GM12878 (cell line): ENCODE measurements at regions not wholly inside any gene's neighbourhood (a gene's known extent, or its start where the extent isn't known, plus 50 kb on each side); places are given as distances from the start of the nearest gene placed in this dataset.

Source experiments
- ATAC-seq: fragments of 200-7000 bp; cut with Tn5 transposase; 3 replicates; pipeline ENCODE4 v1.9.1; 2020; ENCODE audit warnings: mild to moderate bottlenecking, moderate library complexity
- BruUV-seq: library from RNA; stranded (reverse); fragments of 400-500 nt; replicated peaks from 2 replicates; lab custom pipeline; 2021; lab: Mats Ljungman, UMichigan
- CTCF ChIA-PET: fragments of 300-600 bp; sonication (Branson Sonifier 250); formaldehyde crosslinking; extraction: SDS; loops from one replicate; lab custom pipeline; 2021; ENCODE audit warnings: inconsistent platforms; lab: Yijun Ruan, JAX
- POLR2A ChIA-PET: fragments of 350-600 bp; formaldehyde crosslinking; extraction: SDS; loops from one replicate; lab custom pipeline; 2021; ENCODE audit warnings: inconsistent platforms; lab: Charles Lee
- RAD21 ChIA-PET: fragments of 300-600 bp; sonication (Branson Sonifier 250); formaldehyde crosslinking; loops from one replicate; lab custom pipeline; 2023; ENCODE audit warnings: antibody characterized with exemption; ENCODE audit not compliant: unreplicated experiment; lab: Charles Lee
- SMC1A ChIA-PET: fragments of 300-600 bp; sonication (Branson Sonifier 250); formaldehyde crosslinking; loops from one replicate; lab custom pipeline; 2023; ENCODE audit not compliant: unreplicated experiment, uncharacterized antibody; lab: Charles Lee
- DNase-seq: peaks from one replicate; pipeline ENCODE4 v3.0.0-alpha.2; 2011; ENCODE audit warnings: low read depth, low spot score
- FAIRE-seq: peaks from 3 replicates; lab custom pipeline; 2011; peaks lifted over from hg19 to GRCh38; lab: Jason Lieb, UNC
- H2AFZ ChIP-seq: 2 replicates; pipeline ENCODE4 v1.6.0; 2011; ENCODE audit warnings: low read depth, low read length, control low read depth; ENCODE audit not compliant: control insufficient read depth
- H3K27ac ChIP-seq: 2 replicates; pipeline ENCODE4 v1.5.1; 2011; ENCODE audit warnings: control low read depth; ENCODE audit not compliant: control insufficient read depth, insufficient read depth
- H3K27me3 ChIP-seq, 2 experiments: replicated peaks in 1 of 2; 2 replicates each; pipeline versions ENCODE4 v1.6.0 to v1.6.1; 2011; ENCODE audit warnings: low read length in 1 of 2; ENCODE audit not compliant: control insufficient read depth in 2 of 2, insufficient read depth in 2 of 2
- H3K36me3 ChIP-seq, 2 experiments: 2 replicates each; pipeline ENCODE4 v1.5.1; 2011; ENCODE audit warnings: low read length in 1 of 2; ENCODE audit not compliant: control insufficient read depth in 2 of 2, insufficient read depth in 2 of 2
- H3K4me1 ChIP-seq: 2 replicates; pipeline ENCODE4 v1.6.1; 2011; ENCODE audit warnings: mild to moderate bottlenecking, low read length, moderate library complexity, mixed read lengths; ENCODE audit not compliant: control insufficient read depth, insufficient read depth
- H3K4me2 ChIP-seq: 2 replicates; pipeline ENCODE4 v1.6.0; 2011; ENCODE audit warnings: control low read depth; ENCODE audit not compliant: control insufficient read depth, insufficient read depth
- H3K4me3 ChIP-seq: fragments of 200-600 bp; sonication (generic); 2 replicates; pipeline ENCODE4 v1.5.1; 2016
- H3K79me2 ChIP-seq: 2 replicates; pipeline ENCODE4 v1.6.0; 2011; ENCODE audit warnings: low read length; ENCODE audit not compliant: control insufficient read depth, insufficient read depth
- H3K9ac ChIP-seq: 2 replicates; pipeline ENCODE4 v1.8.0; 2011; ENCODE audit warnings: low read length, control low read depth, mixed read lengths; ENCODE audit not compliant: control insufficient read depth, insufficient read depth
- H3K9me3 ChIP-seq: replicated peaks from 3 replicates; pipeline ENCODE4 v1.5.1; 2011; ENCODE audit warnings: mild to moderate bottlenecking, low read length; ENCODE audit not compliant: control insufficient read depth, insufficient read depth
- H4K20me1 ChIP-seq: 2 replicates; pipeline ENCODE4 v1.6.0; 2011; ENCODE audit not compliant: control insufficient read depth, insufficient read depth
- BRCA1 ChIP-seq: IDR thresholded peaks from 2 replicates; pipeline ENCODE4 v1.6.1; 2011; ENCODE audit warnings: low read depth, low read length, improper control_type of control experiment
- CTCF ChIP-seq, 3 experiments: IDR thresholded peaks in 2 of 3; conservative IDR thresholded peaks in 1 of 3; 2 replicates each; pipeline ENCODE4 v1.5.1; 2011; ENCODE audit warnings: low read depth in 3 of 3, low read length in 3 of 3, mild to moderate bottlenecking in 3 of 3, control low read depth in 2 of 3, moderate library complexity in 2 of 3, inconsistent platforms in 1 of 3, mixed read lengths in 1 of 3; ENCODE audit not compliant: control insufficient read depth in 2 of 3, insufficient read depth in 1 of 3; ENCODE audit errors: extremely low read depth in 1 of 3
- EED ChIP-seq: sonication (generic); IDR thresholded peaks from 2 replicates; pipeline ENCODE4 v1.6.1; 2016; ENCODE audit warnings: antibody characterized with exemption, low read depth
- ESRRA ChIP-seq: IDR thresholded peaks from 2 replicates; pipeline ENCODE4 v1.6.1; 2012; ENCODE audit warnings: mild to moderate bottlenecking, low read length, improper control_type of control experiment
- MTA3 ChIP-seq: IDR thresholded peaks from 2 replicates; pipeline ENCODE4 v1.6.1; 2012; ENCODE audit warnings: low read length, inconsistent platforms, borderline replicate concordance
- ZNF687 ChIP-seq: fragments of 450-650 bp; IDR thresholded peaks from 2 replicates; pipeline ENCODE4 v1.6.1; 2017; ENCODE audit warnings: mild to moderate bottlenecking, moderate library complexity
- WGBS: methylation state at CpG from one replicate; pipeline ENCODE4 v1.1.6; 2016; ENCODE audit warnings: low lambda C conversion rate; ENCODE audit not compliant: insufficient replicate concordance, insufficient coverage; ENCODE audit errors: missing lambda C conversion rate; 5-methylcytosine and 5-hydroxymethylcytosine counted together
- in situ Hi-C: fragments of 300-500 bp; cut with MboI; formaldehyde crosslinking; loops from 9 replicates; pipeline ENCODE4 v1.14.3; 2018; ENCODE audit warnings: mixed read lengths
- intact Hi-C: fragments of 100-400 bp; cut with micrococcal nuclease; formaldehyde crosslinking; loops from one replicate; pipeline ENCODE4 v1.14.2; 2022; ENCODE audit not compliant: unreplicated experiment
- TF ChIP-seq, protein P1 (sequence below): IDR thresholded peaks from 2 replicates; pipeline ENCODE4 v1.6.1; 2012; ENCODE audit warnings: low read length, inconsistent platforms

GRCh38 chr11:87459351-87459750 is 421.6 kb downstream of the TMEM135 start:
- Histone ChIP-seq H3K9ac (no peak overlapping the region), H3K27ac (no peak overlapping the region), H4K20me1 (no peaks in the 10 kb centered on the region), H3K4me3 (no peak overlapping the region), H3K79me2 (no peaks in the 10 kb centered on the region), H3K4me2 (no peak overlapping the region), H3K4me1 (peaks cover 5% of the 10 kb centered on the region; the same call in 1 of the 2 replicates), H3K9me3 (0 out of 3 replicates have a peak, but pooled peaks cover 1% of the 10 kb centered on the region), H2AFZ (no peak overlapping the region), H3K27me3 (no peaks in the 10 kb centered on the region), H3K36me3 (no peaks in the 10 kb centered on the region)
- WGBS: 65% methylated on average over 3 of the region's 3 CpGs
- intact Hi-C loops (no loop called here), in situ Hi-C loops (no loop called here)
- no TSS peak for BruUV-seq
- SMC1A ChIA-PET: interaction anchor here (2.3 kb wide), 1 partner anchor 10 kb away, joined by 5 read pairs; no protein-coding TSS in a partner anchor
- DNase-seq (no peak), ATAC-seq (no peak), FAIRE-seq (no peak)
- CTCF ChIA-PET: interaction anchor here (2.0 kb wide), 1 partner anchor 11 kb away, joined by 4 read pairs; no protein-coding TSS in a partner anchor
- POLR2A ChIA-PET: no interaction called here
- RAD21 ChIA-PET: no interaction called here
- TF ChIP-seq MTA3 (no peak), EED (no peak), BRCA1 (no peak), CTCF (IDR thresholded peaks at IDR 0.05 in 2 of 3, conservative IDR thresholded peaks at IDR 0.05 in 1 of 3; ENCODE audit: control insufficient read depth in 2 of 3, extremely low read depth in 1 of 3, insufficient read depth in 1 of 3, low read depth in 3 of 3, low read length in 3 of 3) (no peak), ESRRA (no peak), ZNF687 (no peak)
- TF ChIP-seq, protein P1, sequence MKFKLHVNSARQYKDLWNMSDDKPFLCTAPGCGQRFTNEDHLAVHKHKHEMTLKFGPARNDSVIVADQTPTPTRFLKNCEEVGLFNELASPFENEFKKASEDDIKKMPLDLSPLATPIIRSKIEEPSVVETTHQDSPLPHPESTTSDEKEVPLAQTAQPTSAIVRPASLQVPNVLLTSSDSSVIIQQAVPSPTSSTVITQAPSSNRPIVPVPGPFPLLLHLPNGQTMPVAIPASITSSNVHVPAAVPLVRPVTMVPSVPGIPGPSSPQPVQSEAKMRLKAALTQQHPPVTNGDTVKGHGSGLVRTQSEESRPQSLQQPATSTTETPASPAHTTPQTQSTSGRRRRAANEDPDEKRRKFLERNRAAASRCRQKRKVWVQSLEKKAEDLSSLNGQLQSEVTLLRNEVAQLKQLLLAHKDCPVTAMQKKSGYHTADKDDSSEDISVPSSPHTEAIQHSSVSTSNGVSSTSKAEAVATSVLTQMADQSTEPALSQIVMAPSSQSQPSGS: no peak
